Adrenal gland (tissue), 5 donors: ENCODE measurements at regions not wholly inside any gene's neighbourhood (a gene's known extent, or its start where the extent isn't known, plus 50 kb on each side); places are given as distances from the start of the nearest gene placed in this dataset.

ENCODE experiments used
- POLR2A ChIP-seq, 2 donors: fragments of 450-650 bp; IDR thresholded peaks; one replicate each; pipeline ENCODE4 v1.6.1; 2017; ENCODE audit warnings: antibody characterized with exemption in 2 of 2, mild to moderate bottlenecking in 2 of 2, moderate library complexity in 1 of 2
- TF ChIP-seq, protein P1 (sequence below), 6 experiments: fragments of 450-650 bp in 4 of 6; fragments of 200-600 bp in 2 of 6; sonication (generic) in 1 of 6; IDR thresholded peaks; 1 replicate in 5 of 6; 2 replicates in 1 of 6; pipeline versions ENCODE4 v1.5.1 to v1.8.0; 2016 to 2021; ENCODE audit warnings: antibody characterized with exemption in 6 of 6, mild to moderate bottlenecking in 2 of 6, moderate library complexity in 1 of 6
- donor health status: DM: no; HTN: no; CAD: no.

- TF ChIP-seq, protein P1, sequence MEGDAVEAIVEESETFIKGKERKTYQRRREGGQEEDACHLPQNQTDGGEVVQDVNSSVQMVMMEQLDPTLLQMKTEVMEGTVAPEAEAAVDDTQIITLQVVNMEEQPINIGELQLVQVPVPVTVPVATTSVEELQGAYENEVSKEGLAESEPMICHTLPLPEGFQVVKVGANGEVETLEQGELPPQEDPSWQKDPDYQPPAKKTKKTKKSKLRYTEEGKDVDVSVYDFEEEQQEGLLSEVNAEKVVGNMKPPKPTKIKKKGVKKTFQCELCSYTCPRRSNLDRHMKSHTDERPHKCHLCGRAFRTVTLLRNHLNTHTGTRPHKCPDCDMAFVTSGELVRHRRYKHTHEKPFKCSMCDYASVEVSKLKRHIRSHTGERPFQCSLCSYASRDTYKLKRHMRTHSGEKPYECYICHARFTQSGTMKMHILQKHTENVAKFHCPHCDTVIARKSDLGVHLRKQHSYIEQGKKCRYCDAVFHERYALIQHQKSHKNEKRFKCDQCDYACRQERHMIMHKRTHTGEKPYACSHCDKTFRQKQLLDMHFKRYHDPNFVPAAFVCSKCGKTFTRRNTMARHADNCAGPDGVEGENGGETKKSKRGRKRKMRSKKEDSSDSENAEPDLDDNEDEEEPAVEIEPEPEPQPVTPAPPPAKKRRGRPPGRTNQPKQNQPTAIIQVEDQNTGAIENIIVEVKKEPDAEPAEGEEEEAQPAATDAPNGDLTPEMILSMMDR (IDR thresholded peaks at IDR 0.05): no peak
- TF ChIP-seq POLR2A (IDR thresholded peaks at IDR 0.05): no peak
These were observed 70.4 kb upstream of the CD55 start for GRCh38 chr1:207251066-207251465.
